GM12873 (cell line): ENCODE measurements at regions not wholly inside any gene's neighbourhood (a gene's known extent, or its start where the extent isn't known, plus 50 kb on each side); places are given as distances from the start of the nearest gene placed in this dataset.

Source experiments
- TF ChIP-seq, protein P1 (sequence below): IDR thresholded peaks from 2 replicates; pipeline ENCODE4 v1.5.1; 2012; ENCODE audit warnings: low read depth, mild to moderate bottlenecking, moderate library complexity, low read length, control low read depth; ENCODE audit not compliant: insufficient read depth; ENCODE audit errors: missing control alignments

DNA sequence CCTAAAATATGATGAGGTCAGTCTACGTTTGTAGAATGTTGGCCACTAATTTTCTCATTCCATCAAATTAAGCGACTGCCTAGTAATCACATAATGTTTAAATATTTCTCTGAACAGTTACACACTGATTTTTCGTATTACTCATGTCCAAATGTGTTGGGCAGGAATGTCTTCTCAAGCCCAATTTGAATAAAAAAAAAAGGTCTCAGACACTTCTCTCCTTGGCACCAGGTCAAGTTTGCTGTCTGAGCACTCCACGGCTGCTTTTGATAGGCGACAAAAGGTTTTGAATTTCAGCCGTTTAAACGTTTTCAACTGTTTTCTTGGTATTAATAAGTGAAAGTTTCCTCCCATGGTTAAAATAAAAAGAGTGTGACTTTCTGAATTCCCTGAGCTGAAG lies 542.1 kb downstream of the IRX1 start:
- TF ChIP-seq, protein P1, sequence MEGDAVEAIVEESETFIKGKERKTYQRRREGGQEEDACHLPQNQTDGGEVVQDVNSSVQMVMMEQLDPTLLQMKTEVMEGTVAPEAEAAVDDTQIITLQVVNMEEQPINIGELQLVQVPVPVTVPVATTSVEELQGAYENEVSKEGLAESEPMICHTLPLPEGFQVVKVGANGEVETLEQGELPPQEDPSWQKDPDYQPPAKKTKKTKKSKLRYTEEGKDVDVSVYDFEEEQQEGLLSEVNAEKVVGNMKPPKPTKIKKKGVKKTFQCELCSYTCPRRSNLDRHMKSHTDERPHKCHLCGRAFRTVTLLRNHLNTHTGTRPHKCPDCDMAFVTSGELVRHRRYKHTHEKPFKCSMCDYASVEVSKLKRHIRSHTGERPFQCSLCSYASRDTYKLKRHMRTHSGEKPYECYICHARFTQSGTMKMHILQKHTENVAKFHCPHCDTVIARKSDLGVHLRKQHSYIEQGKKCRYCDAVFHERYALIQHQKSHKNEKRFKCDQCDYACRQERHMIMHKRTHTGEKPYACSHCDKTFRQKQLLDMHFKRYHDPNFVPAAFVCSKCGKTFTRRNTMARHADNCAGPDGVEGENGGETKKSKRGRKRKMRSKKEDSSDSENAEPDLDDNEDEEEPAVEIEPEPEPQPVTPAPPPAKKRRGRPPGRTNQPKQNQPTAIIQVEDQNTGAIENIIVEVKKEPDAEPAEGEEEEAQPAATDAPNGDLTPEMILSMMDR = no peak

DNA sequence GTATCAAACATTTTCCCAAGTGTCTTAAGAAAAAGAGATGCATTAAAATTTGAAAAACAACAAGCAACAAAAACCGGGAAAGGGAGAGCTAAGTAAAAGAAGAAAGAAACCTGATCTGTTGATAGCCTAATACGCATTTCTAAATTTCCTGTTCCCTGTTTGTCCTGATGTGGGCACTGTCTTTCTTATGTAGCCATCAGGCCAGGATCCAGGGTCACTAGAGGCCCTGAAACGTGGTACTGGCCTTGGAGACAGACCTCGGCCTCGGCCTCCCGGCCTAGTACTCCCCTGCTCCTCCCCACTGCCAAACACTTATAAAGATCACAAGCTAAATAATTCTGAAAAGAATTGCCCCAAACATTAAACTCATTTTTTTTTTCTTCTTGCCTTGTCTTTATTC lies 547.2 kb downstream of the IRX1 start:
- TF ChIP-seq, protein P1 = no peak

DNA sequence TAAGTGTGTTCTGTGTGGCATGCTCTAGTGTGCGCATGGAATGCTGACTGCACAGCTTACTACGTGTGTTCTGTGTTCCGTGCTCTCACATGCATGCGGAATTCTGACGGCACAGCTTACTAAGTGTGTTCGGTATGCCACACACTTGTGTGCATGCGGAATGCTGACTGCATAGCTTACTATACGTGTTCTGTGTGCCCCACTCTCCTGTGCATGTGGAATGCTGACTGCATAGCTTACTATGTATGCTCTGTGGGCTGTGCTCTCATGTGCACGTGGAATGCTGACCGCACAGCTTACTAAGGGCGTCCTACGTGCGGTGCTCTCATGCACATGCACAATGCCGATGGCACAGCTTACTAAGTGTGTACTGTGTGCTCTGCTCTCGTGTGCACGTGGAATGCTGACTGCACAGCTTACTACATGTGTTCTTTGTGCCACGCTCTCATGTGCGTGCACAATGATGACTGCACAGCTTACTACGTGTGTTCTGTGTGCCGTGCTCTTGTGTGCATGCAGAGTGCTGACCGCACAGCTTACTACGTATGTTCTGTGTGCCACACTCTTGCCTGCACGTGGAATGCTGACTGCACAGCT lies 548.9 kb downstream of the IRX1 start:
- TF ChIP-seq, protein P1 = no peak

DNA sequence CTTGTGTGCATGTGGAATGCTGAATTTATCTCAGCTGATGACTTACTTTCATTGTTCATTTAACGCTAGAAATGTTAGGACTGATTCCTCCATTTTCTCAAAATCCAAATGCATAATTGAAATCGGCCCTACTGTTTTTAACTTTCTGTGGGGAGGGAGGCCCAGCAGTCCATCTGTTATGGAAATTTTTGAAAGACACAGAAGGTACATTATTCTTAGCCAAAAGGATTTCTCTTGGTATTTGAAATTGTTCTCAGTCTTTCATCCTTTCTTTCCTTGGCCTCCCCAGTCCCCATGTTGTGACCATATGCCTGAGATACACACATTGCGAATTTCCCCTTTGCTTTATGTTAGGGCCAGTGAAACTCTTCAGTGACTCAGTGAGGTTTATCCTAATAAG lies 549.9 kb downstream of the IRX1 start:
- TF ChIP-seq, protein P1 = no peak

DNA sequence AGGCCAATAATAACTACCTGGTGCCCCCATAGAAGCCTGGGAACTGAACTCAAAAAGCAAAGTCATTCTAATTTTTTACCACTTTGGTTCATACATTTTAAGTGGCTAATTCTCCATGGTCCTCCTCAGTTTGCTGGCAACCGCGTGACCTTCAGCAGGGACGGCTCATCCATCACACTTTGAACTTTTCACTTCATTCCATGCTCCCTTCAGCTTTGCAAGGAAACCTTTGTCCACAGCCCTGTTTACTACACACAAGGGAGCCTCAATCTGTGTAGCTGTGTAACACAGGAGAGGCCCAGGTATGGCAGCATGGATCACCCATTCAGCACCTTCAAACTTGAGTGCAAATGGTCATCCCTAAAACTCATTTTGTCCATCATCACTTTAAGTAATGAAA lies 552.4 kb downstream of the IRX1 start:
- TF ChIP-seq, protein P1 = no peak

DNA sequence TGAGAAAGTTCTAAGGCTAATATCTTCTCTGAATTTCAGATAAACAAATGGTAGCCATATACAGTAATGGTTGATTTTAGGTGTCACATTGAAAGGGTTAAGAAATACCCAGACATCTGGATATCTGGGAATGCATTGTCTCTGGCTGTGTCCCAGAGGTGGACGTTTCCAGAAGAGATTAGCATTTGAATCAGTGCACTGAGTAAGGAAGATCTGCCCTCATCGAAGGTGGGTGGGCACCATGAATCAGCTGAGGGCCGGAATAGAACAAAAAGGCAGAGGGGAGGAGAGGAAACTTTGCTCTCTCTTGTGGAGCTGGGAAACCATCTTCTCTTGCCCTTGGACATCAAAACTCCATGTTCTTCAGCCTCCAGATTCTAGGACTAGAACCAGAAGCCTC lies 554.4 kb downstream of the IRX1 start:
- TF ChIP-seq, protein P1 = no peak

DNA sequence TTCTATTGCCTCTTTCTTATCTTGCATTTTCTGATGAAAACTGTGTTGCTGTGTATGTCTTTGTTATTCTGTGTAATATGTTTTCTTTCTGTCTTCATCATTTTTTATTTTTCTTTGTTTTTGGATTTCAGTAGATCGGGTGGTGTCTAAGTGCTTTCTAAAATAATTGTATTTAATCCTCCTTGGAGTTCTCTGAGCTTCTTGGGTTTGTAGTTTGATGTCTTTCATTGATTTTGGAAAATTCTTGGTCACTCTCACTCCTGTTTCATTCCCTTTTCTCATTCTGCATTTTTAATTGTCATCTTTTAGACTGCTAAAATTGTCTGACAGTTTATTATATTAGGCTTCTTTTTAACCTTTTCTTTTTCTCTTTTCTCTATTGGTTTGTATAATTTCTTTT lies 560.5 kb downstream of the IRX1 start:
- TF ChIP-seq, protein P1 = no peak

DNA sequence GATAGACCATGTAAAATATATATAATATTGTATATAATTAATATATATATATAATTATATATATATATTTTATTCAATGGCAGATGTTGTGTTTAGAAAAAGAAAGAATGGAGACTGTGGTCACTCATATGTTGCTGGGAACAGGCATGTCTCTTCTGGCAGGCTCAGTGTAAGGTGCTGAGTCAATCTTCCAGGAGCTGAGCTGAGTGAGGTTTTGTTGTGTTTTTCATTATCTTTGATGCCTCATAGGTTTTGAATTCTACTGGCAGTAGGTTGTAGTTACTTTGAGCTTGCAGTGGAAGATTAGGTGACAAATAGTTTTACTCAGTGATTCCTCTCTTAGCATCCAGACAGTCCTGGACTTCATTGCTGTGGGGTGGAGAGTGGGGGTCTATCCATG lies 561.3 kb downstream of the IRX1 start:
- TF ChIP-seq, protein P1 = no peak
